ENCODE measurements at regions not wholly inside any gene's neighbourhood (a gene's known extent, or its start where the extent isn't known, plus 50 kb on each side); places are given as distances from the start of the nearest gene placed in this dataset.

DNA sequence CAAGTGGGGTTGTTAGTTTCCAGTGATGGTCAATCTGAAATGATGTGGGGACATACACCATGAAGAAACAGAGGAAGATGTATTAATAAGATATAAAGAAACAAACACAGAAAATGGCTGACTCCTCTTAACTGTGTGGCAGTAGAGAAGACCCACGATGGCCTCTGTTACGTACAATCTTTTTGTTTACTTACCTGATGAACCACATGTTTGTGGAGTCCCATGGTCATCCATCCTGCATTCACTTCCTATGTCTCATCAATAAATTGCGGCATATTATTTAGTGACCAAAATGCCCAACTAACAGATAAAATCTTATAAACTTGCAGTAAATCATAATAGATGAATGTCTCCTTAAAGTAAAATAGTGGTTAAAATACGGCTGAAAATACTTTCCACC is 740.1 kb upstream of the LINC00305 start:
- H3K9me2 ChIP-seq (ENCODE audit: insufficient read depth, low read length): no peaks in the 10 kb centered on the region
- H3K4me1 ChIP-seq (ENCODE audit: insufficient read depth, low read length, poor library complexity, severe bottlenecking): no peaks in the 10 kb centered on the region
- no peaks in the 10 kb centered on the region for H3K9me3 ChIP-seq (ENCODE audit: low read length)
- no peak overlapping the region for H3K4me2 ChIP-seq (ENCODE audit: low read length)
- H3K4me3 ChIP-seq (ENCODE audit: low read depth, low read length, poor library complexity, severe bottlenecking): no peak overlapping the region
- DNase-seq (ENCODE audit: low spot score): no peak
- no peaks in the 10 kb centered on the region for H3K36me3 ChIP-seq (ENCODE audit: insufficient read depth, low read length)
- H2AFZ ChIP-seq (ENCODE audit: low read length): no peak overlapping the region
- POLR2A ChIA-PET: no interaction called here
- no TSS peak for BruUV-seq (replicated peaks)
- no peaks in the 10 kb centered on the region for H3K79me2 ChIP-seq (ENCODE audit: insufficient read depth, low read depth, low read length)
- no peak for TF ChIP-seq EZH2phosphoT487 (IDR thresholded peaks at IDR 0.05; ENCODE audit: borderline replicate concordance, low read depth, low read length)
- TF ChIP-seq, protein P1, sequence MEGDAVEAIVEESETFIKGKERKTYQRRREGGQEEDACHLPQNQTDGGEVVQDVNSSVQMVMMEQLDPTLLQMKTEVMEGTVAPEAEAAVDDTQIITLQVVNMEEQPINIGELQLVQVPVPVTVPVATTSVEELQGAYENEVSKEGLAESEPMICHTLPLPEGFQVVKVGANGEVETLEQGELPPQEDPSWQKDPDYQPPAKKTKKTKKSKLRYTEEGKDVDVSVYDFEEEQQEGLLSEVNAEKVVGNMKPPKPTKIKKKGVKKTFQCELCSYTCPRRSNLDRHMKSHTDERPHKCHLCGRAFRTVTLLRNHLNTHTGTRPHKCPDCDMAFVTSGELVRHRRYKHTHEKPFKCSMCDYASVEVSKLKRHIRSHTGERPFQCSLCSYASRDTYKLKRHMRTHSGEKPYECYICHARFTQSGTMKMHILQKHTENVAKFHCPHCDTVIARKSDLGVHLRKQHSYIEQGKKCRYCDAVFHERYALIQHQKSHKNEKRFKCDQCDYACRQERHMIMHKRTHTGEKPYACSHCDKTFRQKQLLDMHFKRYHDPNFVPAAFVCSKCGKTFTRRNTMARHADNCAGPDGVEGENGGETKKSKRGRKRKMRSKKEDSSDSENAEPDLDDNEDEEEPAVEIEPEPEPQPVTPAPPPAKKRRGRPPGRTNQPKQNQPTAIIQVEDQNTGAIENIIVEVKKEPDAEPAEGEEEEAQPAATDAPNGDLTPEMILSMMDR (conservative IDR thresholded peaks at IDR 0.05; ENCODE audit: low read length): no peak
- intact Hi-C loops (cut with micrococcal nuclease; ENCODE audit: unreplicated experiment): no loop called here
- H4K20me1 ChIP-seq (ENCODE audit: insufficient read depth, low read length): no peaks in the 10 kb centered on the region
- no peak overlapping the region for H3K27ac ChIP-seq (ENCODE audit: low read depth, low read length, poor library complexity, severe bottlenecking)
- CTCF ChIA-PET (ENCODE audit: unreplicated experiment): no interaction called here

- CTCF ChIA-PET (ENCODE audit: unreplicated experiment): no interaction called here
- intact Hi-C loops (cut with micrococcal nuclease; ENCODE audit: unreplicated experiment): no loop called here
Observed at GRCh38 chr18:64886995-64887394, 738.1 kb upstream of the LINC00305 start.

GRCh38 chr18:64882896-64883295 is 734.0 kb upstream of the LINC00305 start:
- DNase-seq (ENCODE audit: low spot score): no peak
- POLR2A ChIA-PET: interaction anchor here (0.7 kb wide), 1 partner anchor 24 kb away, joined by 3 read pairs; no protein-coding TSS in a partner anchor
- Histone ChIP-seq H3K9me3 (ENCODE audit: low read length) (no peaks in the 10 kb centered on the region), H3K4me1 (ENCODE audit: insufficient read depth, low read length, poor library complexity, severe bottlenecking) (no peaks in the 10 kb centered on the region), H3K79me2 (ENCODE audit: insufficient read depth, low read depth, low read length) (no peaks in the 10 kb centered on the region), H3K36me3 (ENCODE audit: insufficient read depth, low read length) (no peaks in the 10 kb centered on the region), H3K4me3 (ENCODE audit: low read depth, low read length, poor library complexity, severe bottlenecking) (no peak overlapping the region), H4K20me1 (ENCODE audit: insufficient read depth, low read length) (no peaks in the 10 kb centered on the region), H3K9me2 (ENCODE audit: insufficient read depth, low read length) (no peaks in the 10 kb centered on the region), H3K4me2 (ENCODE audit: low read length) (no peak overlapping the region), H2AFZ (ENCODE audit: low read length) (no peak overlapping the region), H3K27ac (ENCODE audit: low read depth, low read length, poor library complexity, severe bottlenecking) (no peak overlapping the region)
- intact Hi-C loops (cut with micrococcal nuclease; ENCODE audit: unreplicated experiment): no loop called here
- BruUV-seq (replicated peaks): no TSS peak
- CTCF ChIA-PET (ENCODE audit: unreplicated experiment): no interaction called here
- TF ChIP-seq, protein P1 (conservative IDR thresholded peaks at IDR 0.05; ENCODE audit: low read length): no peak
- TF ChIP-seq EZH2phosphoT487 (IDR thresholded peaks at IDR 0.05; ENCODE audit: borderline replicate concordance, low read depth, low read length): no peak

More at GRCh38 chr18:64886995-64887394, 738.1 kb upstream of the LINC00305 start:
- TF ChIP-seq EZH2phosphoT487 (IDR thresholded peaks at IDR 0.05; ENCODE audit: borderline replicate concordance, low read depth, low read length): no peak
- TF ChIP-seq, protein P1 (conservative IDR thresholded peaks at IDR 0.05; ENCODE audit: low read length): no peak
- Histone ChIP-seq H3K9me2 (ENCODE audit: insufficient read depth, low read length) (no peaks in the 10 kb centered on the region), H3K4me3 (ENCODE audit: low read depth, low read length, poor library complexity, severe bottlenecking) (no peak overlapping the region), H3K9me3 (ENCODE audit: low read length) (no peaks in the 10 kb centered on the region), H3K79me2 (ENCODE audit: insufficient read depth, low read depth, low read length) (no peaks in the 10 kb centered on the region), H2AFZ (ENCODE audit: low read length) (no peak overlapping the region), H3K27ac (ENCODE audit: low read depth, low read length, poor library complexity, severe bottlenecking) (no peak overlapping the region), H3K36me3 (ENCODE audit: insufficient read depth, low read length) (no peaks in the 10 kb centered on the region), H3K4me1 (ENCODE audit: insufficient read depth, low read length, poor library complexity, severe bottlenecking) (no peaks in the 10 kb centered on the region), H4K20me1 (ENCODE audit: insufficient read depth, low read length) (no peaks in the 10 kb centered on the region), H3K4me2 (ENCODE audit: low read length) (no peak overlapping the region)
- POLR2A ChIA-PET: interaction anchor here (0.7 kb wide), 1 partner anchor 428 kb away, joined by 3 read pairs; no protein-coding TSS in a partner anchor
- no TSS peak for BruUV-seq (replicated peaks)
- no peak for DNase-seq (ENCODE audit: low spot score)
